ENCODE measurements at regions not wholly inside any gene's neighbourhood (a gene's known extent, or its start where the extent isn't known, plus 50 kb on each side); places are given as distances from the start of the nearest gene placed in this dataset.
"Not testable (repeated sequence)": the region's sequence is repeated elsewhere in the genome, so short reads cannot be mapped to it uniquely, and the experiment has no call there.

DNA sequence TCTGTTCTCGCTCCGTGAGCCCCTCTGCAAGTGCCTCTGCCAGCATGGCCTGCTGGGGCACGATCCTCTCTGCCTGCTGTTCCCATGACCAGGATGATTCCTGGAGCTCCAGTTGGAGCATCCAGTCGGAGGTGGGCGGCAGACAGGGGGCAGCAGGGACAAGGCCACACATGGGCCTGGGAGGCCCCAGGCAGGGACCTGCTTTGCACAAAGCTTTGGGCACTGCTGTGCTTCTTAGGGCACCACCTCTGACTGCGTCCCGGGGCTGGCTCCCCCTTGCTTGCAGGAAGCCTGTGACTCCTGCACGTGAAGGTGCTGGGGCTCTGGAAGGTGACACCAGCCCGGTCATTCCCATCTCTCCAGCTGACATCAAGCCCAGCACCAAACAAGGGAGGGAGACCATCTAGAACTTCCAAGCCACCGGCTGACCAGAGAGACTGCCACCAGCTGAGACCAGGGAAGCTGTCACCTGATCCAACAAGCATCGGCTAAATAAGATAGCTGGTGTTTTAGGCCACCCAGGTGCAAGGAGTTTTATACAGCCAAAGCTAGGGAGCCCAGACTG lies 174.8 kb upstream of the FOXD4L5 start:
- Mint-ChIP-seq H3K4me1 (no peaks in the 10 kb centered on the region), H3K27ac (no peak overlapping the region), H3K36me3 (peaks cover 0 to 3% of the 10 kb centered on the region in 2 donors), H3K27me3 (no peaks in the 10 kb centered on the region), H3K4me3 (no peak overlapping the region), H3K9me3 (peaks cover 26 to 28% of the 10 kb centered on the region in 2 donors)
- DNase-seq (no peak), ATAC-seq (replicated peaks) (no peak)

- H3K4me1 Mint-ChIP-seq = no peaks in the 10 kb centered on the region
- no peak overlapping the region for H3K4me3 Mint-ChIP-seq
- no peaks in the 10 kb centered on the region for H3K27me3 Mint-ChIP-seq
- DNase-seq (no peak), ATAC-seq (replicated peaks) (no peak)
- no peak overlapping the region for H3K27ac Mint-ChIP-seq
- peaks cover 18 to 22% of the 10 kb centered on the region in 2 donors for H3K9me3 Mint-ChIP-seq
- H3K36me3 Mint-ChIP-seq = peaks cover 0 to 3% of the 10 kb centered on the region in 2 donors
Observed at GRCh38 chr9:65458992-65459391, 174.0 kb upstream of the FOXD4L5 start.

DNA sequence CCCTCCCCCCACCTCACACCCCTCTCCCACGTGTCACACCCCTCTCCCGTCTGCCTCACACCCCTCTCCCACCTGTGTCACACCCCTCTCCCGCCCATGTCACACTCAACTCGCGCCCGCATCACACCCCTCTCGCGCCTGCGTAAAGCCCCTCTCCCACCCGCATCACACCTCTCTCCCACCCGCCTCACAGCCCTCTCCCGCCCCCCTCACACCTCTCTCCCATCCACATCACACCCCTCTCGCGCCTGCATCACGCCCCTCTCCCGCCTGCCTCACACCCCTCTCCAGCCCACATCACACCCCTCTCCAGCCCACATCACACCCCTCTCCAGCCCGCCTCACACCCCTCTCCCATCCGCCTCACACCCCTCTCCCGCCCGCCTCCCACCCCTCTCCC lies 173.5 kb upstream of the FOXD4L5 start:
- DNase-seq = no peak
- H3K27me3 Mint-ChIP-seq = no peaks in the 10 kb centered on the region
- H3K36me3 Mint-ChIP-seq = peaks cover 0 to 3% of the 10 kb centered on the region in 2 donors
- H3K27ac Mint-ChIP-seq = no peak overlapping the region
- H3K4me3 Mint-ChIP-seq = no peak overlapping the region
- H3K4me1 Mint-ChIP-seq = no peaks in the 10 kb centered on the region
- peaks cover 16 to 20% of the 10 kb centered on the region in 2 donors for H3K9me3 Mint-ChIP-seq
- no peak for ATAC-seq (replicated peaks)

GRCh38 chr9:65456991-65457390 lies 172.0 kb upstream of the FOXD4L5 start:
- not testable (repeated sequence) for H3K36me3 Mint-ChIP-seq; H3K27ac Mint-ChIP-seq; H3K27me3 Mint-ChIP-seq; H3K4me3 Mint-ChIP-seq; H3K4me1 Mint-ChIP-seq; ATAC-seq (replicated peaks); DNase-seq
- peaks cover 19% of the 10 kb centered on the region in 2 donors for H3K9me3 Mint-ChIP-seq

DNA sequence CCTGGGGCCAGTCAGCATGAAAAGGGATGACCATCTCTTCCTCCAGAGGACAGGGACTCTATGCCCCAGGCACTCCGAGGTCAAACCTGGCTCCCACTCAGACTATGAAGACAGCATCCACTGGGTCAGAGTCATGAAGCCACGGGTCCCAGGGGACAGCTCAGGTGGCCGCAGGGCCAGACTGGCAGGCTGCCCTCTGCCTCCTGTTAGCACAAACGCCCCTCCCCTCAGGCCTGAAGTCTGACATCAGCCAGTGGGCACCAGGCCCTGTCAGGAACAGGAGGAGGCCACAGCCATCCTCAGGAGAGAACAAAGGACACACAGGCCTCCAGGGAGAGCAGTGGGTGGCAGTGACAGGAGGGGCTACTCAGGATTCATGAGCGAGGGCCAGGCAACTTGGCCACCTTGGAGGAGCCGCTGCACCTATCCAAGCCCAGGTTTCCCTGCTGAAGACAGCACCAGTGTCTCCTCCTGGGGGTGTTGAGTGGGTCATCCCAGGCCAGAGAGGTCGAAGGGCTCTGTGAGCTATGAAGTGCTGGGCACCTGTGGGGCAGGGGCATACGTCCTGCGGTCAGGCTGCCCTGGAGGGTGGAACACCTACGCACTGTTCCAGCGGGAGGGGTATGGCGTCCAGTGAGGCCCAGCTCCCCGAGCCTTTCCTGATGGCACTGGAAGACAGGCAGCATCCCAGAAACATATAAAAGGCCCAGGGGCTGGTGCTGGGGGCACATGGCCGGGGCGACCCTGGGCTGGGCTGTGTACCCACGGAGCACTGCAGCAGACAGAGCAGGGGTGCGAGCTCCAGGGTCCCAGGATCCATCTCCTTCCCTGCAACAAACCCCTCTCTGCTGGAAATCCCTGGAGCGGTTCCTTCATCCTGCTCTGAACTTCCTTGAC lies 171.0 kb upstream of the FOXD4L5 start:
- ATAC-seq (replicated peaks); DNase-seq; H3K27me3 Mint-ChIP-seq; H3K36me3 Mint-ChIP-seq; H3K27ac Mint-ChIP-seq; H3K4me1 Mint-ChIP-seq; H3K4me3 Mint-ChIP-seq: not testable (repeated sequence)
- H3K9me3 Mint-ChIP-seq = peaks cover 25% of the 10 kb centered on the region in 2 donors

- DNase-seq; H3K4me3 Mint-ChIP-seq; H3K27me3 Mint-ChIP-seq; ATAC-seq (replicated peaks); H3K4me1 Mint-ChIP-seq; H3K36me3 Mint-ChIP-seq; H3K27ac Mint-ChIP-seq: not testable (repeated sequence)
- peaks cover 26 to 28% of the 10 kb centered on the region in 2 donors for H3K9me3 Mint-ChIP-seq
Observed at GRCh38 chr9:65455136-65455535, 170.1 kb upstream of the FOXD4L5 start.

DNA sequence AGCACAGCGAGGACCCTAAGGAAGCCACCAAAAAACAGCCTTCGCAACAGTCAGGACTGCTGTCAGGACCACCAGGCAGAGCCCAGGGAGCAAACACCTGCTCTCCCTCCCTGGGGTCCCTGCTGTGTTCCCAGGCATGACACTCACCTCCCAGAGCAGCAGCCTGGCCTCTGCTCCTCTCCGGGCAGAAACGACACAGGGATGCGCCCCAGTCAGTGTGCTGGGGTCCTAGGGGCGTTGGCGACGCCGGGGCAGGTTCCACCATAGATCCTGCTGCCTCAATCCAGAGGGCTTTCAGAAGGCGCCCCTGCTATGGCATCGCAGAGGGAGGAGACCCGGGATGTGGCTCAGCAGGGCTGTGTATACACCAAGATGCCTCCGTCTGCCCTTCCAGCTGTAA lies 169.7 kb upstream of the FOXD4L5 start:
- not testable (repeated sequence) for H3K4me1 Mint-ChIP-seq

DNA sequence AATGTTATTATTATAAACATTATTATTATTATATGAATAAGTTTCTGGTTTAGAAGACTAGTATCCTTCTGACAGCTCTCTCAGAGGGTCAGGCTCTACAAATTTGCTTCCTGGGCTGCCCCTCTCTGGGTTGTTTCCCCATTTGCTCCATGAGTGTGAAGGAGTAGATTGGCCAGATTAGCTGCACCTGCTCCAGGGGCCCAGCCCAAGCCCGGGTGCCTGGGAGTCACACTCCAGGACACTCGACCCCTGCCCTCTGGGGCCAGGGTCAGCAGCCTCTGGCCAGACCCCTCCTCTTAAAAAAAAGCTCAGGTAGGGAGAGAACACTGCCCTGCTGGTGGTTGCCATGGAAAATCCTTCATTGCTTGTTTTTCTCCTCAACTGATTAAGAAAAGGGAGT lies 169.0 kb upstream of the FOXD4L5 start:
- not testable (repeated sequence) for H3K4me1 Mint-ChIP-seq; H3K27me3 Mint-ChIP-seq; H3K4me3 Mint-ChIP-seq; ATAC-seq (replicated peaks); H3K36me3 Mint-ChIP-seq; DNase-seq; H3K27ac Mint-ChIP-seq
- H3K9me3 Mint-ChIP-seq = peaks cover 24% of the 10 kb centered on the region in 2 donors

More for the DNA sequence above, 169.7 kb upstream of the FOXD4L5 start:
- not testable (repeated sequence) for DNase-seq; H3K4me3 Mint-ChIP-seq; H3K36me3 Mint-ChIP-seq; ATAC-seq (replicated peaks); H3K27ac Mint-ChIP-seq; H3K27me3 Mint-ChIP-seq
- peaks cover 26 to 27% of the 10 kb centered on the region in 2 donors for H3K9me3 Mint-ChIP-seq

GRCh38 chr9:65449886-65450610 lies 165.0 kb upstream of the FOXD4L5 start:
- H3K27me3 Mint-ChIP-seq; DNase-seq; H3K27ac Mint-ChIP-seq; H3K36me3 Mint-ChIP-seq; H3K4me1 Mint-ChIP-seq; ATAC-seq (replicated peaks); H3K4me3 Mint-ChIP-seq: not testable (repeated sequence)
- H3K9me3 Mint-ChIP-seq = peaks cover 25 to 29% of the 10 kb centered on the region in 2 donors

DNA sequence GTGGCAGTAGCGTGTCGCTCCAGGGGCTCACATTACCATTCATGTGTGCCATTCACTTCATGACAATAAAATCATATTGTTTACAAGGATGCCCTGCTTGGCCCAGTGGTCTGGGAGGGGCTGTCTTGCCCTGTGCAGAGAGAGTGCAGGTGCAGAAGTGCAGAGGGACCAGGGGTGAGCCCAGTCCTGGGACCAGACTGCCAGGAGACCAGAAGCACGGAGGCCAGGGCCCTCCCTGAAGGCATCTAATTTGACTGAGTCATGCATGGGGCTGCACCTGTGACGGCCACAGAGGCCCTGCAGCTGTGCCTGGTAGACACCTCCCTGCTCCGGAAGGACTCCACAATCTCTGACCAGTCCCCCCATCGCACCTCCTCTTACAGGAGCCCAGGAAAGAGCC lies 164.4 kb upstream of the FOXD4L5 start:
- Mint-ChIP-seq H3K9me3 (peaks cover 25 to 29% of the 10 kb centered on the region in 2 donors), H3K27me3 (no peaks in the 10 kb centered on the region), H3K4me3 (no peak overlapping the region), H3K27ac (no peak overlapping the region), H3K36me3 (no peaks in the 10 kb centered on the region), H3K4me1 (no peaks in the 10 kb centered on the region)
- ATAC-seq (replicated peaks) = no peak
- DNase-seq = no peak

DNA sequence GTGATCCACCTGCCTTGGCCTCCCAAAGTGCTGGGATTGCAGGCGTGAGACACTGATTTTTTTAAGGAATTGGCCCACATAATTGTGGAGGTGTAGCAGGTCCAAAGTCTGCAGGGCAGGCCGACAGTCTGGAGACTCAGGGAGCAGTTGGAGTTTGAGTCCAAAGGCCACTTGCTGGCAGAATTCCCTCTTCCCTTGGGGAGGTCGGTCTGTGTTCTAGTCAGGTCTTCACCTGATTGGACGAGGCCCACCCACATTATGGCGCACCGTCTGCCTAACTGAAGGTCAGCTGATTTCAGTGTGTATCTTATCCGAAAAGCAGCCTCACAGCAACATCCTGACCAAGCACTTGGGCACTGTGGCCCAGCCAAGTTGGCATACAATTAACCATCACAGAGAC lies 162.1 kb upstream of the FOXD4L5 start:
- H3K9me3 Mint-ChIP-seq = peaks cover 16 to 23% of the 10 kb centered on the region in 2 donors
- not testable (repeated sequence) for ATAC-seq (replicated peaks); H3K27me3 Mint-ChIP-seq; H3K36me3 Mint-ChIP-seq; H3K27ac Mint-ChIP-seq; H3K4me3 Mint-ChIP-seq; DNase-seq; H3K4me1 Mint-ChIP-seq

DNA sequence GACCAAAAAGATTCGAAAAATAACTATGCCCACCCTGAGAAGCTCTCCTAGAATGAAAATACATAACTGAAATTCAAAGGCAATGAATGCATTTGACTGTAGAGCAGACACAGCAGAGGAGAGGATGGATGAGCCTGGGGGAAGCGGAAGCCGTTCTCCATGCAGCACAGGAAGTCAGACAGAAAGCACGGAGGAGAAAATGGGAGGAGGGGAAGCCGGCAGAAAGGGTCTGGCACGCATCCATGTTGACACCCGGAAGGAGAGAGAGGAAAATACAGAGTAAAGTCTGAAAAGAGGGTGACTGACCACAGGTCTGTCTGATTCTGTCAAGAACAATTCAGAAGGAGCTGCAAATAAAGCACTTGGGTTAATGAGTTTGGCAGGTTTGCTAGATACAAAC lies 161.0 kb upstream of the FOXD4L5 start:
- H3K36me3 Mint-ChIP-seq; H3K27ac Mint-ChIP-seq; H3K4me3 Mint-ChIP-seq; ATAC-seq (replicated peaks); H3K27me3 Mint-ChIP-seq; H3K4me1 Mint-ChIP-seq; DNase-seq: not testable (repeated sequence)
- H3K9me3 Mint-ChIP-seq = peaks cover 11 to 17% of the 10 kb centered on the region in 2 donors

DNA sequence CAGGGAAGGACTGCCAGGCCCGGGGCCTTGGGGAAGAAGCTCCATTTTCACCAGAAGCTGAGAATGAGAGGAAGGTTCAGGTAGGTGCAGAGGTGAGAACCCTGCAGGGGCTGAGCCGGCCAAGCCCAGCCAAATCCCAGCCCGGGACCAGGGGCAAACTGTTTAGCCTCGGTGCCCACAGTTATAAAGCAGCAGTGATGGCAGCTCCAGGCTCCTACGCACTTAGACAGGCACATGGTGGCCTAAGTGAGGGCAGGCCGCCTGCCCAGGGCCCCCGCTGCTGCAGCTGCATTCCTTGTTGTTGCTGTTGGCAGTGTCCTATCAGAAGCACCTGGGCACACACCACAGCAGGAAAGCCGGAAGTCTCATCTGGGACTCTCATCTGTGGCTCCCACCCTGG lies 159.9 kb upstream of the FOXD4L5 start:
- H3K9me3 Mint-ChIP-seq = peaks cover 9 to 15% of the 10 kb centered on the region in 2 donors
- no peaks in the 10 kb centered on the region for H3K36me3 Mint-ChIP-seq
- no peaks in the 10 kb centered on the region for H3K27me3 Mint-ChIP-seq
- no peak for DNase-seq
- H3K27ac Mint-ChIP-seq = no peak overlapping the region
- no peak for ATAC-seq (replicated peaks)
- H3K4me1 Mint-ChIP-seq = no peaks in the 10 kb centered on the region
- no peak overlapping the region for H3K4me3 Mint-ChIP-seq

DNA sequence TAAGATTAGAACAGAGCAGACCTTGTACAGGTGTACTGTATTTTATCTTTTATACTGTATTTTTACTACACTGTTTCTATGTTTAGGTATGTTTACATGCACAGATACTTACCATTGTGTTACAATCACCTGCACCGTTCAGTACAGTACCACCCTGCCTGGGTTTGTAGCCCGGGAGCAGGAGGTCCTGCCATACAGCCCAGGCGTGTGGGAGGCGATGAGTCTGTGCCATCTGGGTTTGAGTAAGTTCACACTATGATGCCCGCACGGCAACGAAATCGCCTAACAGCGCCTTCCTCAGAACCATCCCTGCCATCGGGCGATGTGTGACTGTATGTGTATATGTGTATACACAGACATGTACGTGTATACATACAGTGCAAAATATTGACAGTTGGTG lies 157.1 kb upstream of the FOXD4L5 start:
- not testable (repeated sequence) for H3K36me3 Mint-ChIP-seq; H3K4me1 Mint-ChIP-seq; H3K27me3 Mint-ChIP-seq; H3K27ac Mint-ChIP-seq; DNase-seq; H3K4me3 Mint-ChIP-seq; ATAC-seq (replicated peaks)
- H3K9me3 Mint-ChIP-seq = peaks cover 10 to 17% of the 10 kb centered on the region in 2 donors
